ENCODE measurements at regions not wholly inside any gene's neighbourhood (a gene's known extent, or its start where the extent isn't known, plus 50 kb on each side); places are given as distances from the start of the nearest gene placed in this dataset.

- TF ChIP-seq RARB (CRISPR knock-in tag; IDR thresholded peaks at IDR 0.05) (no peak), OSR1 (CRISPR knock-in tag; IDR thresholded peaks at IDR 0.05) (no peak), PPARA (CRISPR knock-in tag; IDR thresholded peaks at IDR 0.05; ENCODE audit: borderline replicate concordance) (no peak), ZFP30 (CRISPR knock-in tag; IDR thresholded peaks at IDR 0.05) (no peak), ZNF8 (CRISPR knock-in tag; IDR thresholded peaks at IDR 0.05) (no peak), TOX (CRISPR knock-in tag; IDR thresholded peaks at IDR 0.05; ENCODE audit: borderline replicate concordance) (no peak), ISL1 (CRISPR knock-in tag; IDR thresholded peaks at IDR 0.05) (no peak), BACH2 (CRISPR knock-in tag; IDR thresholded peaks at IDR 0.05; ENCODE audit: borderline replicate concordance) (no peak)
Observed at GRCh38 chr20:12372557-12372956, 454.9 kb downstream of the BTBD3 start.
